ENCODE measurements at regions not wholly inside any gene's neighbourhood (a gene's known extent, or its start where the extent isn't known, plus 50 kb on each side); places are given as distances from the start of the nearest gene placed in this dataset.

DNA sequence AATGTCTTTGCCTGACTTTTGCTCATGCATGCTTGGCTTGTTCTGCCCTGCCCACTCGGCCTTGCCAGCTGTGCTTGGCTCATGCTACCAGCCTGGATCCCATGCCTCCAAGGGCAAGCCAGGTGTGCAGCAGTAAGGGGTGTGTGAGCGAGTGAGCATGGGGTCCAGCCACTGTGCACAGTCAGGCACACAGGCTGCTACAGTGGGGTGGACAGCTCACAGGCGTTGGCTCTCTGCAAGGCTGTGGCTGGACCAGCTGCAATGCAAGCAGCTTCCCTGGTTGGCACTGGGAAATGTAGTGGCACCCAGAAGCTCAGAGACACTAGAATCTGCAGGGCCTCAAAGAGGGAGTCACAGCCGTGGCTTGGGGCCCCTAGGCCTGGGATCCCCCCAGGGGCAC lies 529.7 kb downstream of the DSC3 start:
- DNase-seq = no peak

DNA sequence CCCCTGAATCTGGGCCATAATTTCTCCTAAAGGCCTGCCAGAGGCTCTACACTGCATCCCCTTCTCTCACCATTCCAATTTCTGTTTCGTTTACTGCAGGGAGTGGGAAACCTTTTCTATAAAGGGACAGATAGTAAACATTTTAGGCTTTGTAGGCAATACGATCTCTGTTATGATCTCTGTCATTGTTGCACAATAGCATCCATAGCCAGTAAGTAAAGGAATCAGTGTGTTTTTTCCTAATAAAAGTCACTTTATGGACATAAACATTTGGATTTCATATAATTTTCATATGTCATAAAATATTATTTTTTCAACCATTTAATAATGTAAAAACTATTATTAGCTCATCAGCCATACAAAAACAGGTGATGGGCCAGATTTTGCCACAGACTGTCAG lies 531.7 kb downstream of the DSC3 start:
- DNase-seq = no peak

DNA sequence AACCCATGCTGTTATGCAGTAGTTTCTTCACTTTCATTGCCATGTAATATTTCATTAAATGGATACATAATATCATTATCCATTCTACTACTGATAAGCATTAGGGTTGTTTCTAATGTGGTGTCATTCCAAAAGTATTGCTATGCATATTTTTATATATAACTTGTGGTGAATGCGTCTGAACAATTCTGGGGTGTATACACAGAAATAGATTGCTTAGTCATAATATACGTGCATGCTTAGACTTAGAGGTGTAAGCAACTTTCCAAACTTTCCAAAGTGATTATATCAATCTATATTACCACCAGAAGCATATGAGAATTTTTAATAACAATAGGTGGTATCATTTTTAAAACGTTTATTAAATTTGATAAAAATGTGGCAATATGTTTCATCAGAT lies 540.9 kb downstream of the DSC3 start:
- no peak for DNase-seq

DNA sequence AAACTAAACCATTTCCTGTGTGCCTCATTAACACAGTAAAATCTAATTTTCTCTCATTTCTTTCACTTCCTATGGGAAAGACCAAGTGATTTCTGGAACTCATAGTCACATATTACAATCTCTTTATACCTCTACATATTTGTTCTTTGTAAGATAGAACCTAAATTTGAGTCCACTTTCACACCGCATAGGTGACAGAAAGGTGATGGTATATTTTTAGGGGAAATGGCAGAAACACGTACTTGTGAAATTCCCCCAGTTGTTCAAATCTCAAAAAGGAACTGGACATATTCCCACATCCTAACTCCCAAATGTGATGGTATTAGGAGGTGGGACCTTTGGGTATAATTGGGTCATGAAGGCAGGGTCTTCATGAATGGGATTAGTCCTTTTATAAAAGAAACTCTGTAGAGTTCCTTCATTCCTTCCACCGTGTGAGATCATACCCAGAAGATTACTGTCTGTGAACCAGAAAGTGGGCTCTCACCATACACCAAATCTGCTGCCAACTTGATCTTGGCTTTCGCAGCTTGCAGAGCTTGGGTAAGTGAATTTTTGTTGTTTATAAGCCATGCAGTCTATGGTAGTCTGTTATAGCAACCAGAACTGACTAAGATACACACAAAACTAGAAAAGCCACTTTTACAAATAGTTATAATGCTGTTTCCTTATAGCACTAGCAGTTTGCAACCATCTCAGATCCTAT lies 542.1 kb downstream of the DSC3 start:
- DNase-seq = no peak

DNA sequence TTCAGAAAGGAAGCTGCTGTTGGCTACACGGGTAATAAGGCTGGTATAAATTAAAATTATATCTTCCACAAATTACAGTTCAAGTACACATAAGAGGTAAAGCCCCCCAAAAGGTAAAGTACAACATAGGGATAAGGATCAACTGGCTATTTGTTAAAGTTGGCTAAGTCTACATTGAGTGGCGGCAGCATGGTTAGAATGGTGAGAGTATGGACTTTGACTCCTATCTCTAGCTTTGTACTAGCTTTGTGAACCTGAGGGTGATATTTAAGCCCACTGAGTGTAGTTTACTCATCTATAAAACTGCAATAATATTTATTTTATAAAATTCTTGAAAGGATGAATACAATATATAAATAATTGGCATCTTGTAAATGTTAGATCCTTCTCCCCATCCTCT lies 542.8 kb downstream of the DSC3 start:
- no peak for DNase-seq

DNA sequence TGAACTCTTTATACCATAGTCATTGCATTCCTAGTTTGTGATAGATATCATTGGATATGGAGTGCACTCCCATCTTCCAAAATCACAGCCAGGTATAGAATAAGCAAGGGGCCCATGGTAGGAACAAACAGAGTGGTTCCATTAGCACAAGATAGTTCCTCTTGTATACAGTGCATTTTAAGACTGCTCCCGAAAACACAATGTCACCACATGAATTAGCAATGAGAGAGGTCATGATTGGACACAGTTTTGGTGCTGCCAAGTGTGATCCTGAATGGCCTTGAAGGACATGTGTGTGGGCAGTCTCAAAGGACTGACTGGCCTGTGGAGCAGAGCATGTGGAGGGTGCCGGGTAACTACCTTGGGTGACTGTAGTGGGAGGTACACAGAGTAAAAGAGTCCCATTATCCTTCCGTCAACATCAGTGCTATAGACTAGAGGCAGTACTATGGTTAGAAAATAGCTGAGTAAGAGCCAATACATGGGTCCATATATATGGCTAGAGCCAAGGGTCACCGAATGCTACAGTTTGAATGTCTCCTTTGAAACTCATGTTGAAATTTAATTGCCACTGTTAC lies 549.9 kb downstream of the DSC3 start:
- no peak for DNase-seq

DNA sequence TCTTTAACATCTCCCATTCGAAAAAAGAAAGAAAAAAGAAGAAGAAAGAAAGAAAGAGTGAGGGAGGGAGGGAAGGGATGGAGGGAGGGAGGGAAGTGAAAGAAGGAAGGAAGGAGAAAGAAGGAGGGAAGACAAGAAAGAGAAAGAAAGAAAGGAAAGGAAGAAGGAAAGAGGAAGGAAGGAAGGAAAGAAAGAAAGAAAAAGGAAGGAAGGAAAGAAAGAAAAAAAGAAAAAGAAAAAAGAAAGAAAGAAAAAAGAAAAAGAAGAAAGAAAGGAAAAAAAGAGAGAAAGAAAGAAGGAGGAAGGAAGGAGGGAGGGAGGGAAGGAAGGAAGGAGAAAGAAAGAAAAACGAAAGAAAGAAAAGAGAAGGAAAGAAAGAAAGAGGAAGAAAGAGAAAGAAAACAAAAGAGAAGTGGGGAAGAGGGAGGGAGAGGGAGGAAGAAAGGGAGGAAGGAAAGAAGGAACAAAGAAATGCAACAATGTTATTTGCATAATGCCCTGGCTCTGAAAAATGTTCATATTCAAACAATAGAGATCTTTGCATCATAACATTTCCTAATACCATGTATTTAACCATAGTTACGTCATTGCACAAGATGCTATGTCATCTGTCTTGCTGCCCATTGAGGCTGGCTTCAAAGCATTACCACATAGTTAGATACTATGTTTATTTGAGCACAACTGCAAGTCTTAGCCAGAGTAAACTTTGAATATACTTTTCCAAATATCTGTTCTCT lies 550.6 kb downstream of the DSC3 start:
- DNase-seq = no peak

DNA sequence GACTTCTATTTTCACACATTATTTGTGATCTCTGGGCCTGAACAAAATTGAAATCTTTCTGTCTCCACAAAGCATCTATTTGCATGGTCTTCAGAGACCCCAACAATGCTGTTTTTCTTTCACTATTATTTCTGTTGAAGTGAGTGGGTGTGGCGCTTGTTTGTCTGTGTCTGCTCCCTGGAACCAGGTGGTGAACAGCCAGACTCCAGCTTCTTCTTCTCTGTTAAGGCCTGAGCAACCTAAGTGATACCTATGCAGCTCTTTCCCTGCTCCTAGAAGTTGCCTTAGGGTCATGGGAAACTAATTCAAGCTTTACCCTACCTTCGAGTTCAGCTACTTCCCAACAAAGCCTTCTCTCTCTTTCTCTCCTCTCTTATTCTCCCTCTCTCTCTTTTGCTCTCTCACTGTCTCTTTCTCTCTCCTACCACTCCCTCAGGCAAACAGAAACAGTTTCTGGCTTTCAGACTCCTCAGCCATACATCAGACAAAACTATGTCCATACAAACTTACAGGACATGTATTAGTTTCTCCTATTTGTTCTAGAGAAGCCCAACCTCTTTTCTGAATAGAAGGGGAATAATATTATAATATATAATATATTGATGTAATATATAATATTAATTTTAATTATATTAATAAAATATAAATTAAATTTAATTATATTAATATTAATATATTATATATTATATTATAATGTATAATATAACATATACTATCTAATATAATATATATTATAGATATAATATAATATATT lies 552.5 kb downstream of the DSC3 start:
- DNase-seq = no peak

DNA sequence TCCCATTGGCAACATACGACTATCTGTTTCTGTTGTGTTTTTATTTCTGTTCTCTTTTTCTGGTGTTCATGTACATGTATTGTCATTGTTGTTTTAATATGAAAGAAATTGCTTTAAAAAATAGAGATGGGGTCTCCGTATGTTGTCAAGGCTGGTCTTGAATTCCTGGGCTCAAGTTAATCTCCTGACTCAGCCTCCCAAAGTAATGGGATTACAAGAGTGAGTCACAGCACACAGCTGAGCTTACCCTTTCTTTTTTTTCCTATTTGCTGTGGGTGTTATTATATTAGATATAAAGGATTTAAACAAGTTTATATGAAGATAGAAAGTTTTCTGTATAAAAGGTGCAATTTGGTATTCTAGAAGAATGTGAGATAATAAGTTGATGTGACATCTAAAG lies 554.6 kb downstream of the DSC3 start:
- no peak for DNase-seq

DNA sequence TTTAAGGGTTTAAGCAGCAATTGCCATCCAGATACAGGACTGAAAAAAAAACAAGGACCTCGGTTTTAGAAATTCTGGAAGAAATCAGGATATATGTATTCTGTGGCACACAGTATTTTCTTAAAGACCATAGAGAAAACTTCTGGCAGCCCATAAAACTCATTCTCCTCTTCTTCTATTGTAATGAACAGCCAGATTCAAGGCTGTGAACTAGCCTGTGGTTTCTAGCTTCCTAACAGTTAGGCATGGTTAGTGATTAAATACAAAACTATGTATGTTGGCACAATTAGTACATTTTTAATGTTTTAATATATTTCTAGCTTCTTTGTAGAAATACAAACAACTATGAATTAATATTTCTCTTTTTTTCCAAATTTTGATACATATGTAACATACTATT lies 555.7 kb downstream of the DSC3 start:
- no peak for DNase-seq

DNA sequence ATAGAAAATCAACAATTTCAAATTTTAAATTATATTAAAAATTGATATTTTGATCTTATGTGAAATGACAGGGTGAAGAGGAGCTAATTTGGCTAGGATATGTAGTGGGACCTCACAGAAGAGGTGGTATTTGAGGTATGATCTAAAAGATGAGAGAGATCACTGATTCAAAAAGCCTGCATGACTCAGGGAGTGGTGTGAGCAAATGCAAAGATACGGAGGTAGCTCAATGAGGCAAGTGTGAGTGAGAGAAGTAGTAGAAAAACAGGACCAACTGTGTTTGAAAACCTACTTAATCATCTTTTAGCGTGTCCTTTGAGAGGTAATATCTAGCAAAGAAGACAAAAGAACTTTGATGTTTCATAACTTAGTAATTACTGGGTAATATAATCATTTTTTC lies 557.5 kb downstream of the DSC3 start:
- no peak for DNase-seq

DNA sequence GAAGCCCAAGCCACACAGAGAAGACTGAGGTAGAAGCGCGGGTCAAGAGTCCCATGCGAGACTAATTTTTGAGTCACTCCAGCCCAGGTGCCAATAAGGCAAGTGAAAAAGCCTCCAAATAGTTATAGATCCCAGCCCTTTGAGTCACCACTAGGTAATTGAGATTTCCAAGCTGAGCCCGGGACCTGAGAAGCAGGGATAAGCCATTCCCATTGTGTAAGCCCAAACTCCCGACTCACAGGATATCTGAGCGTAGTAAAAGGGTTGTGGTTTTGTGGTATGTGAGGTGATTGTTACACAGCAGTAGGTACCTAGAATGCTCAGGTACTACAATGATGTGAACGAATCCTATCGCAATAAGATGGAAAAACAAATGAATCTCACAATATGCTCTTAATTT lies 560.7 kb downstream of the DSC3 start:
- no peak for DNase-seq

DNA sequence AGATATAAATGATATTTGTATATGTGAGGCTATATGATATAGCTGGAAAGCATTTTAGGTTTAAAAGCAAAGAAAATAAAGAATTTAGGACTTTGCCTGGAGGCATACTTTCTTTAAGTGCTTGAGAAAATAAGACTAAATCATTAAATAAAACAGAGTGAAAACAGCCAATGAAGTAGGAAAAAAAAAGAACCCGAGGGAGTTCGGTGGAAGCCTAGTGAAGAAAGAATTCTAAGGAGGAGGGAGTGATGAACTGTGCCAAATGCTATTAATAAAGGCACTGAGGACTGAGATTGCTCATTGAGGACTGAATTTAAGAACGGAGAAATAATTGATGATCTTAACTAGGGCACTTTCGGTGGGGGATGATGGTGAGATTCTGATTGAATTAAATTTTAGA lies 573.5 kb downstream of the DSC3 start:
- DNase-seq = no peak

DNA sequence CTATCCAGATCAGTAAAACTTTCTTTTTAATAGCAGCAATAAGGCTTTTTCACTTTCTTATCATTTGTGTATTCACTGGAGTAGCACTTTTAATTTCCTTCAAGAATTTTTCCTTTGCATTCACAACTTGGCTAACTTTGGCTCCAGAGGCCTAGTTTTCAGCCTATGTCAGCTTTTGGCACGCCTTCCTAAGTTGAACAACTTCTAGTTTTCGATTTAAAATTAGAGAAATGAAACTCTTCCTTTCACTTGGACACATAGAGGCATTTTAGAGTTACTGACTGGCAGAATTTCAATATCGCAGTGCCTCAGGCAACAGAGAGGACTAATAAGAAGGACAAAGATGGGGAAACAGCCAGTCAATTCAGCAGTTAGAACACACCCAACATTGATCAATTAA lies 577.4 kb downstream of the DSC3 start:
- no peak for DNase-seq

DNA sequence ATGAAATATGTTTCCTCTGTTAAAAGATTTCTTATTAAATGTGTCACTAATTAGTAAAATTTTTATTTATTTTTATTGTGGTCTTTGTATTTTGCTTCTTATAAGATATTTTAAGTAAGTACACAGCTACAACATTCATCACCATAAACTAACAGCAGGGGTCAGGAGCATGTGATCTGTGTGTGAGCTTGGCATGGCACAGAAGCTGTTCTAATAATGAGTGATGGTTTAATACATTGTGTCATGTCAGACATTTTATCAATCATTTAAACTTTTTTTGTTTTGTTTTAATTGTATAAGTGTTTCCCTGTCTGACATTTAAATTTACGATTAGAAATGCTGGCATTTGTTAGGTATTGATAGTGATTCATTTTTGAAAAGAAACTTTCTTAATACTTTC lies 585.4 kb downstream of the DSC3 start:
- no peak for DNase-seq

DNA sequence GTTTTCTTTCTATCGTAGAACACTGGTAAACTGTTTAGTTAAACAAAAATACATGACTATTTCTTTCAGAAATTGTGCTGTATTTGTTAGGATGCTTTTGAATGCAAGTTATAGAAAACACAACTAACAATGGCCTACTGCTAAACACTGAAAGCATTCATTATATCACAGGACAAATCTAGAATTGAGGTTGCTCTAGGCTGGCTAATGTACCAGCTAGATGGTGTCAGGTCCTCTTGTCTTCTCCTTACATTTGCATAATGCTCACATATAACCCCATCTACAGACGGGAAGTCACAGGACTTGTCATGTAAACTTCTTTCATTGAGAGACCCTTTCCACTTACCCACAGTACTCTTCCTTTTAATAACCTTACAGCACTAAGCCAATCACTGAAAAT lies 586.8 kb downstream of the DSC3 start:
- DNase-seq = no peak

DNA sequence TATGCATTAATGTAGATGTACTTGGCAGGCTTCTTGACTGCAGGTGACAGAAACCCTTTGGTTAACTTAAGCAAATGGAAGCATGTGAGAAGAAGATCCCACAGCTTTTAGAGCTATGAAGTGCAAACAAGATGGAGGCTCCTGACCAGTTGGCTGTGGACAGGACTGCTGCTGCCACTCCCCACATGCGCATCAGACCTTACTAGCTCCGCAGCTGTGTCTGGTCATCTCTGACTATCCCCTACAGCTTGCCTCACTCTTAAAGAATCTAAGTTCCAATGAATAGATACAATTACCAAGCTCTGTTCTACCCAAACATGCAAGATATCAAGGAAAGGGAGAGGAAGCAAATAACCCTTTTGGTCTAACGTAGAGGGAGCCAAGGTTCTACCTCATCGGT lies 587.6 kb downstream of the DSC3 start:
- DNase-seq = no peak

DNA sequence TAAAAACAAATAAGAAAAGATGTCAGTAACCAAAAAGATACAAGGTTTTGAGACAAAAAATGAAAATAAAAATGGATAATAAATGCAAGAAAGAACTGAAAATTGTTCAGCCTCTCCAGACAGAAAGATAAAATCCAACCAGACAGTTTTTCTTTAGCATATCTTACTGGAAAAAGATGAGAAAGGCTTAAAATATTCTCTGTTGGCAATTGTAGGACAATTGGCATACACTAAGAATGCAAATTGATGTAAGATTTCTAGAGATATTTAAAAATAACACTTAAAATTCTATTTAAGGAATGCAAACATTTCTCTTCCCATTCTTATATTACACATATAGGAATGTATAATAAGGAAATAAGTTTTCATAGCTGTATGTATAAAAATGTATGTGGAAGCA lies 590.6 kb downstream of the DSC3 start:
- DNase-seq = no peak

DNA sequence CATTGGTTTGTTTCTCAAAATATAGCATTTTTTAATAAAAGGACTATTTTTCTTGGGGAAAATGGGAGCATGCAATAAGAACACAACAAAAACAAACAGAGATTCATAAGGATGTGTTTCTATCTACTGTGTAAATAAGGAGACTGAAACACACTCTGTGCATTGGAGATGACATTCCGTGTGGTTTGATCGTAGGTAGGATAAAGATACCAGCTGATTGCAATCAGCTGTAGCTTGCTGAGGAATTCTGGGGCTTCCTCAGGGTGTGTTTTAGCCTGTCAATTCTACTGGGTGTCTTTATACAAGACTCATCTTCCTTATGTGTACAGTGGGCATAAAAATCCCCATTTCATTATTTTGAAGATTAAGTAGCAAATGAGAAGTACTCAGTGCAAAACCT lies 591.6 kb downstream of the DSC3 start:
- no peak for DNase-seq

DNA sequence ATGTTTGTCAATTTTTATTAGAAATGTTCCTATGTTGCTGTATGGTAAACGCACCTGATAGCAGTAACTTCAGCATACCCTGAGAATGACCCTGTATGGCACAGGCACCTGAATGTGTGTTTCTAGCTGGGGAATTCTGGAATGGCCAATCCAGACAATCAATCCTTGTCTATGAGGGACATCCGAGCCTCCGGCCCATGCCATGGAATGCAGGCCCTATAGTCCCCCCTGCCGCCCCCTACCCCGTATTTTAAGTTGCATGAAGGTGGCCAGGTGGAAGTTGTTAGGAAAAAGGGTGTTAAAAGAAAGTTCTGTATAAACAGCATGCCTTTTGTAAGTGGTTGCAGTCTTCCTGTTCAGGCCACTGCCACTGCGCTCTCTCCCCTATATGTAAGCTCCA lies 595.9 kb downstream of the DSC3 start:
- no peak for DNase-seq

DNA sequence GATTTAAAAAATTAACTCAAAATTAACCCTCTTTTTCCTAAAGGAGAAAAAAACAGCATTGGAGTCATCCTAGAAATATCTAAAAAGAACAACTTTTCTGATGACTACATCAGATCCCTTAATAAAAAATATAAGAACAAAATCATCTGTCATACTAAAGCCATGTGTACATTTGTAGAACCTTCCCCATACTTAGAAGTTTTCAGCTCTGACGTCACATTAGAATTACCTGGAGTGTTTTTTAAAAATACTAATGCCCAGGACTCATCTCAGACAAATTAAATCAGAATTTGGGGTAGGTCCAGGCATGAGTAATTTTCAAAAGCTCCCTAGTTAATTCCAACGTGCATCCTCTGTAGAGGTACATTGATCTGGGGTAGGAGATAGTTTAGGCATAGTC lies 598.0 kb downstream of the DSC3 start:
- DNase-seq = no peak

DNA sequence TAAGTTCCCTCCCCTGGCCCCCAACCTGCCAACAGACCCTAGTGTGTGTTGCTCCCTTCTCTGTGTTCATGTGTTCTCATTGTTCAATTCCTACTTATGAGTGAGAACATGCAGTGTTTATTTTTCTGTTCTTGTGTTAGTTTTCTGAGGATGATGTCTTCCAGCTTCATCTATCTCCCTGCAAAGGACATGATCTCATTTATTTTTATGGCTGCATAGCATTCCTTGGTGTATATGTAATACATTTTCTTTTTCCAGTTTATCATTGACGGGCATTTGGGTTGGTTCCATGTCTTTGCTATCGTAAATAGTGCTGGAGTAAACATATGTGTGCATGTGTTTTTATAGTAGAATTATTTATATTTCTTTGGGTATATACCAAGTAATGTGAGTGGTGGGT lies 602.2 kb downstream of the DSC3 start:
- DNase-seq = peak; percentile 34

DNA sequence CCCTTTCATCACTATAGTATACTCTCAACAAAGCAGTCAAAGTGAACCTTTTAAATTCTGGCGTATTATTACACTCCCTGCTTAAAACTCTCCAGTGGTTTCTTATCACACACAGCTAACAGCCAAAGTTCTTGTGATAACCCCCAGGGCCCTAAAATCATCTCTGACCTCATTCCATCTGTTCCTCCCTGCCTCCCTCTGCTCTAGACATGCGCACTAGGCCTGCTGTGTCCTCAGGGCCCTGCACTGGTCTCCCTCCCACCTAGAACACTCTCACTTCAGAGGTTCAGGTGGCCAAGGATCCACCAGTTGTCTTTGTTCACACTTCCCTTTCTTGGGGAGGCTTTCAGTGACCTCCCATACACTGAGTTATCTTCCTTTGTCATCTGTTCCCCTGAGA lies 603.4 kb downstream of the DSC3 start:
- no peak for DNase-seq

DNA sequence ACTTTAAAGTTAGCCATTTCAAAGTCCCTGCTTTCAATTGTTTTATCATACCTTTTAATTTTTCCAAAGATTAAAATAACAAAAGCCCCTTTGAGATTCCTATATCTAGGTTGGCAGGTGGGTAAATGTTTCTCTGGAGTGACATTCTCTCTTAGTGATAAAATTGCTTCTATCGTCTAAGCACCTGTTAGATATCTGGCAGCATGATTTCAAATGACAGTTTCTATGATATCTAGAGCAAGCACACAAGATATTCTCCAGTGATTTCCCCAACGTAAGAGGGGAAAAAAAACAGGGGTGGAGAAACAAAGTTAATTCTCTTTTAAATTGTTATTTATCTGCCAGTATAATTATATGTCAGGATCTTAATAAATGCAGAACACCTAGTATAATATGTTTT lies 610.2 kb downstream of the DSC3 start:
- no peak for DNase-seq
